Lung (tissue), 11 donors: ENCODE measurements at regions not wholly inside any gene's neighbourhood (a gene's known extent, or its start where the extent isn't known, plus 50 kb on each side); places are given as distances from the start of the nearest gene placed in this dataset.

ENCODE experiments used
- ATAC-seq: fragments of 200-7000 bp; cut with Tn5 transposase; one replicate; pipeline ENCODE4 v1.9.1; 2020; ENCODE audit warnings: moderate number of reproducible peaks; ENCODE audit not compliant: insufficient read depth, low FRiP score
- DNase-seq, 3 donors: peaks; one replicate each; pipeline ENCODE4 v3.0.0-alpha.2; 2013 to 2017
- H3K27ac ChIP-seq, 2 donors: one replicate each; pipeline ENCODE4 v1.5.1; 2013; ENCODE audit warnings: mild to moderate bottlenecking in 2 of 2, moderate library complexity in 2 of 2, control low read depth in 1 of 2, inconsistent platforms in 1 of 2, low read depth in 1 of 2, low read length in 1 of 2
- H3K27me3 ChIP-seq, 3 donors: one replicate each; pipeline ENCODE4 v1.5.1; 2013; ENCODE audit warnings: low read length in 2 of 3; ENCODE audit not compliant: control insufficient read depth in 3 of 3, insufficient read depth in 3 of 3
- H3K36me3 ChIP-seq, 4 donors: one replicate each; pipeline ENCODE4 v1.5.1; 2013; ENCODE audit warnings: low read length in 4 of 4, mild to moderate bottlenecking in 1 of 4, moderate library complexity in 1 of 4; ENCODE audit not compliant: control insufficient read depth in 4 of 4, insufficient read depth in 4 of 4
- H3K4me1 ChIP-seq, 5 donors: one replicate each; pipeline ENCODE4 v1.5.1; 2013; ENCODE audit warnings: low read length in 5 of 5, mild to moderate bottlenecking in 2 of 5, moderate library complexity in 1 of 5; ENCODE audit not compliant: control insufficient read depth in 5 of 5, insufficient read depth in 5 of 5
- H3K4me3 ChIP-seq: one replicate; pipeline ENCODE4 v1.5.1; 2013; ENCODE audit warnings: mild to moderate bottlenecking, control low read depth, moderate library complexity
- H3K9ac ChIP-seq, 2 donors: one replicate each; pipeline ENCODE4 v1.5.1; 2013; ENCODE audit warnings: low read length in 2 of 2, control low read depth in 1 of 2; ENCODE audit not compliant: insufficient read depth in 1 of 2
- H3K9me3 ChIP-seq, 4 donors: one replicate each; pipeline ENCODE4 v1.5.1; 2013; ENCODE audit warnings: low read length in 3 of 4, mild to moderate bottlenecking in 1 of 4, moderate library complexity in 1 of 4; ENCODE audit not compliant: control insufficient read depth in 4 of 4, insufficient read depth in 3 of 4
- WGBS, 2 donors: extraction: QIAGEN DNeasy Blood & Tissue Kit; methylation state at CpG; one replicate each; pipeline ENCODE4 v1.1.7; 2013; 5-methylcytosine and 5-hydroxymethylcytosine counted together
- TF ChIP-seq, protein P1 (sequence below): IDR thresholded peaks from 2 replicates; pipeline ENCODE4 v1.5.1; 2012; ENCODE audit warnings: mild to moderate bottlenecking; ENCODE audit errors: control extremely low read depth, extremely low read depth
- donor health status: control.
- donor health status: control.
- donor health status: Bipolar disorder and iron deficiency.
- donor health status: healthy.
- donor health status: DM: yes; HTN: yes; CAD: no.

DNA sequence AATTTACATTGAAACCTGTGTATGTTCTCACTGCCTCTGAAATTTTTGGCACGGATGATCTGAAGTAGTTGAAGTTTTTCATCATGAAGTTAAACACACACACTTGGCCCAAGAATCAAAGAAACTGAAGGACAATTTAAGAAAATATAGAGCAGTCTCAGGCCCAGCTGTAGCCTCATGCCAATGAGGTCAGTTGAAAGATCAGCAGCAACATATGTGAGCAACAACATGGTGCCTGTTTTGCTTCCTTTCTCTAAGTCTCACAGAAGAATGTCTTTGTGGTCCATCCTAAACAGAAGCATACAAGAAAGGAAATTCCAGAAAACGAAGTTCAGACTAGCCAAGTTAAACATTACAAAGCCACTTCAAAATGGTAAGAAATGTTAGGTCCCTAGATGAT is 1737.2 kb downstream of the MAT2B start:
- H3K4me1 ChIP-seq = peaks cover 0 to 3% (median 0%) of the 10 kb centered on the region in 5 donors
- 40 to 70% methylated on average over 2 of the region's 2 CpGs for WGBS, 2 donors
- DNase-seq = peak in 1 of 3 donors; percentile 28
- H3K36me3 ChIP-seq = no peaks in the 10 kb centered on the region
- H3K9me3 ChIP-seq = no peaks in the 10 kb centered on the region
- H3K27ac ChIP-seq = no peak overlapping the region
- no peak for ATAC-seq
- H3K27me3 ChIP-seq = no peaks in the 10 kb centered on the region
- TF ChIP-seq, protein P1, sequence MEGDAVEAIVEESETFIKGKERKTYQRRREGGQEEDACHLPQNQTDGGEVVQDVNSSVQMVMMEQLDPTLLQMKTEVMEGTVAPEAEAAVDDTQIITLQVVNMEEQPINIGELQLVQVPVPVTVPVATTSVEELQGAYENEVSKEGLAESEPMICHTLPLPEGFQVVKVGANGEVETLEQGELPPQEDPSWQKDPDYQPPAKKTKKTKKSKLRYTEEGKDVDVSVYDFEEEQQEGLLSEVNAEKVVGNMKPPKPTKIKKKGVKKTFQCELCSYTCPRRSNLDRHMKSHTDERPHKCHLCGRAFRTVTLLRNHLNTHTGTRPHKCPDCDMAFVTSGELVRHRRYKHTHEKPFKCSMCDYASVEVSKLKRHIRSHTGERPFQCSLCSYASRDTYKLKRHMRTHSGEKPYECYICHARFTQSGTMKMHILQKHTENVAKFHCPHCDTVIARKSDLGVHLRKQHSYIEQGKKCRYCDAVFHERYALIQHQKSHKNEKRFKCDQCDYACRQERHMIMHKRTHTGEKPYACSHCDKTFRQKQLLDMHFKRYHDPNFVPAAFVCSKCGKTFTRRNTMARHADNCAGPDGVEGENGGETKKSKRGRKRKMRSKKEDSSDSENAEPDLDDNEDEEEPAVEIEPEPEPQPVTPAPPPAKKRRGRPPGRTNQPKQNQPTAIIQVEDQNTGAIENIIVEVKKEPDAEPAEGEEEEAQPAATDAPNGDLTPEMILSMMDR = no peak
- no peak overlapping the region for H3K4me3 ChIP-seq
- no peak overlapping the region for H3K9ac ChIP-seq

DNA sequence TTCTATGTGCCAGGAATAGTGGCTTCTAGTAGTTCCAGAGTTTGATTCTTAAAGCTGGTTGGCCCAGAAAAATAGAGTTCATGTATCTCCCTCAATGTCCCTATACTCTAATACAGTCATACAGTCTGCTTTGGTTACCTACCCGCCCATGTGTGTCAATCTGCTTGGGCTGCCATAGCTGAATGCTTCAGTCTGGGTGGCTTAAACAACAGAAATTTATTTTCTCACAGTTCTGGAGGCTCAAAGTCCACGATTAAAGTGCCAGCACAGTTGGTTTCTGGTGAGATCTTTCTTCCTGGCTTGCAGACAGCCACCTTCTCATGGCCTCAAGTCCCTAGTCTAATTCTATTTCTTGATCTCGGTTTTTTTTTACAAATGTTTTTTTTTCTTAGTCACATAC is 1739.0 kb downstream of the MAT2B start:
- H3K27ac ChIP-seq = no peak overlapping the region
- no peaks in the 10 kb centered on the region for H3K36me3 ChIP-seq
- 59 to 81% methylated on average over 3 of the region's 3 CpGs for WGBS, 2 donors
- DNase-seq (no peak), ATAC-seq (no peak)
- no peaks in the 10 kb centered on the region for H3K9me3 ChIP-seq
- H3K4me3 ChIP-seq = no peak overlapping the region
- no peak overlapping the region for H3K9ac ChIP-seq
- no peaks in the 10 kb centered on the region for H3K27me3 ChIP-seq
- no peaks in the 10 kb centered on the region for H3K4me1 ChIP-seq
- TF ChIP-seq, protein P1 = no peak

DNA sequence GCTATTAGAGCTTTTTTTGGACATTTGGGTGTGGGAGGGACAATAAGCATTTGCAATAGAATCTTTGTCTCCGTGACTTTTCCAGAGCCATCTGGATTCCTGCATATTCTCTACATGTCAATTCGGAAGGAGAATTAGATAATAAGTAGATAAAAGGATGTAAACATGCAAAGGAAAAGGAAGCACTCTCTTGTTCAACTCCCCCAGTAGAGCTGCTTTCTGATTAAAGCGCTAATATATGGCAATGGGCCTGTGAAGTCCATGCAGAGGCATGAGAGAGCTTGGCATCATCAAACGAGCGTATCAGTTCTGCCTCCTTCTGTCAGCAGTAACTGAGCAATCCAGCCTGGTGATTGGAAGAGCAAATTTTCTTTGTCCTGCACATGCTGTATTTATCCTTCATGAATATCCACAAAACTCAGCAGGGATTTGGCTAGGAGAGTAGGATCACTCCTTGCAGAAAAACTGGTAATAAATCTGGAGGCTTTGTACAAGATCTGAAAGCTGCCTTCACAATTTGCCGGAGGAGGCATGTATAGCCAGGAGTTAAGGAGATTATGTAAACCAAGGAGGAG is 1752.9 kb downstream of the MAT2B start:
- peaks cover 0 to 31% (median 0%) of the 10 kb centered on the region in 5 donors for H3K4me1 ChIP-seq
- H3K36me3 ChIP-seq = no peaks in the 10 kb centered on the region
- H3K9me3 ChIP-seq = no peaks in the 10 kb centered on the region
- H3K27ac ChIP-seq = no peak overlapping the region
- DNase-seq = peak; percentile 38 to 83 (median 80)
- no peak for ATAC-seq
- TF ChIP-seq, protein P1 = no peak
- WGBS, 2 donors = 58 to 83% methylated on average over 6 of the region's 6 CpGs
- H3K27me3 ChIP-seq = no peaks in the 10 kb centered on the region
- H3K9ac ChIP-seq = no peak overlapping the region
- H3K4me3 ChIP-seq = no peak overlapping the region

DNA sequence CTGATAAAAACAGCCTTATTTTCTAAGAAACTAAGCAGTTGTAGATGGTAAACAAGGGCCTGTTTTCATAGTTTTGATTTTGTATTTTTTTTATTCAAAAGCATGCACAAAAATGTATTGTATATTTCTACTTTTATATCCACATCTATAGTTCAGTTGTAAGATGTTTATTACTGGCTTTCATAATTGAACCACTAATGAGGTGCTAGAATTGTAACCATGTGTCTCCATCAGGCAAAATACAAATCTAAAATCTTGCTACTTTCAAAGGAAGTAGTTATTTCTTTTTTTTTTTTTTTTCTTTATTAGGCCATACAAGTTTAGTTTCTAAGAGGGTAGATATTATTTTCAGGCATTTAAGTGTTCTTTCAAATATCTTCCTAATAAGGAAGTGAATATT is 1755.0 kb downstream of the MAT2B start:
- no peak for ATAC-seq

More for the DNA sequence above, 1755.0 kb downstream of the MAT2B start:
- Histone ChIP-seq H3K4me1 (peaks cover 0 to 31% (median 0%) of the 10 kb centered on the region in 5 donors), H3K9ac (no peak overlapping the region), H3K27ac (no peak overlapping the region), H3K36me3 (no peaks in the 10 kb centered on the region), H3K4me3 (no peak overlapping the region), H3K9me3 (no peaks in the 10 kb centered on the region), H3K27me3 (no peaks in the 10 kb centered on the region)
- peak in 2 of 3 donors; percentile 79 to 80 for DNase-seq
- TF ChIP-seq, protein P1 = no peak
